ENCODE measurements at regions not wholly inside any gene's neighbourhood (a gene's known extent, or its start where the extent isn't known, plus 50 kb on each side); places are given as distances from the start of the nearest gene placed in this dataset.
A peak's percentile ranks its signal among the peaks of the same experiment; 100 is the strongest.

DNA sequence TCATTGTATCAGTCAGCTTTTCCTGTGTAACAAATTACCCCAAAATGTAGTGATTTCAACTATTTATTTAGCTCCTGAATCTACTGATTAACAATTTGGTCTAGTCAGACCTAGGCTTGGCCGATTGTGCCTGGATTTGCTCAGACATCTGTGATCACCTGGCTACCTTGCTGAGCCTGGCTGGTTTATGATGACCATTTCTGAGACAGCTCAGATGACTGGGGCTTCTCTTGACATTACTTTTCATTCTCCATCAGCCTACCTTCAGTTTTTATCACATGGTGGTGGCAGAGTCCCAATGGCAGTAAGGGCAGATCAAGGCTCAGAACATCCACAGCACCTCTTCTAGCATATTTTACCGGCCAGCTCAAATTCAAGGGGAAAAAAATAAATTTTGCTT, 286.3 kb downstream of the BTG1 start:
- intact Hi-C loops (cut with micrococcal nuclease) = no loop called here

DNA sequence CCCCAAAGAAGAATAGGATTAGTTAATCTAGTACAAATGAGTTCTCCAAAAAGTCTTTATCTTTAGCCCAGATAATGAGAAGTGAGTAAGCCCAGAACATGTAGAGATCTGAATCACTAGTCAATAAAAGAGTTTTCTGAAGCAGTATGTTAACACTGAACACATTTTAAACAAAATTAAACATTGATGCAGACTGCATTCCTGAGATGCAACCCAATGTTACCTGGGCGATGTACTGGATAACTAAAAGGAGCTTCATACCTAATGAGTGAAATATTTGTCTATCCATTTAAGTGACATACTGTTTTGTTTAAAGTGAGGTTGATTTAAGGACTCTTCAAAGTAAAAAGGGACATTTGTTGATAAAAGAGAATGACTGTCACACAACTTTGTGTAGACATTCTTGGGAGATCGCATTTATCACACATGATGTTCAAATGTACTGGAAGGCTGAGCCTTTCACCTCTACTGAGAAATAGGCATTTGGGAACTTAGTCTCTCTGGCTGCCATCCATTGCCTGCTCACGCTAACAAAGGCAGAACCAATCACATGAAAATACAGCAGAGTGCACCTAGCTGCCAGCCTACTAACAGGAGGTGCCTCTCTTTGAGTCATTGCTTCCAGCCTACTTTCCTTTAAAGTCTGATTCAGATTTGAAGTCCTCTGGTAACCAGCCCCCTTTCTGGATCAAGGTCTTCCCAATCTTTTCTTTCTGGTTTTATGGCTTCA, 287.7 kb downstream of the BTG1 start:
- no peaks in the 10 kb centered on the region for H3K36me3 ChIP-seq
- H3K27ac ChIP-seq (replicated peaks) = no peak overlapping the region
- no peak for DNase-seq
- H3K27me3 ChIP-seq (ENCODE audit: low read depth) = no peaks in the 10 kb centered on the region
- H3K4me1 ChIP-seq = no peaks in the 10 kb centered on the region
- H3K4me3 ChIP-seq = no peak overlapping the region
- intact Hi-C loops (cut with micrococcal nuclease) = no loop called here
- no peaks in the 10 kb centered on the region for H3K9me3 ChIP-seq (replicated peaks)
- TF ChIP-seq, protein P1, sequence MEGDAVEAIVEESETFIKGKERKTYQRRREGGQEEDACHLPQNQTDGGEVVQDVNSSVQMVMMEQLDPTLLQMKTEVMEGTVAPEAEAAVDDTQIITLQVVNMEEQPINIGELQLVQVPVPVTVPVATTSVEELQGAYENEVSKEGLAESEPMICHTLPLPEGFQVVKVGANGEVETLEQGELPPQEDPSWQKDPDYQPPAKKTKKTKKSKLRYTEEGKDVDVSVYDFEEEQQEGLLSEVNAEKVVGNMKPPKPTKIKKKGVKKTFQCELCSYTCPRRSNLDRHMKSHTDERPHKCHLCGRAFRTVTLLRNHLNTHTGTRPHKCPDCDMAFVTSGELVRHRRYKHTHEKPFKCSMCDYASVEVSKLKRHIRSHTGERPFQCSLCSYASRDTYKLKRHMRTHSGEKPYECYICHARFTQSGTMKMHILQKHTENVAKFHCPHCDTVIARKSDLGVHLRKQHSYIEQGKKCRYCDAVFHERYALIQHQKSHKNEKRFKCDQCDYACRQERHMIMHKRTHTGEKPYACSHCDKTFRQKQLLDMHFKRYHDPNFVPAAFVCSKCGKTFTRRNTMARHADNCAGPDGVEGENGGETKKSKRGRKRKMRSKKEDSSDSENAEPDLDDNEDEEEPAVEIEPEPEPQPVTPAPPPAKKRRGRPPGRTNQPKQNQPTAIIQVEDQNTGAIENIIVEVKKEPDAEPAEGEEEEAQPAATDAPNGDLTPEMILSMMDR (IDR thresholded peaks at IDR 0.05; ENCODE audit: borderline replicate concordance) = no peak

More for the DNA sequence above, 286.3 kb downstream of the BTG1 start:
- no peaks in the 10 kb centered on the region for H3K27me3 ChIP-seq (ENCODE audit: low read depth)
- H3K36me3 ChIP-seq = no peaks in the 10 kb centered on the region
- H3K4me3 ChIP-seq = no peak overlapping the region
- H3K4me1 ChIP-seq = no peaks in the 10 kb centered on the region
- no peaks in the 10 kb centered on the region for H3K9me3 ChIP-seq (replicated peaks)
- TF ChIP-seq, protein P1 (IDR thresholded peaks at IDR 0.05; ENCODE audit: borderline replicate concordance) = no peak
- no peak overlapping the region for H3K27ac ChIP-seq (replicated peaks)
- no peak for DNase-seq

DNA sequence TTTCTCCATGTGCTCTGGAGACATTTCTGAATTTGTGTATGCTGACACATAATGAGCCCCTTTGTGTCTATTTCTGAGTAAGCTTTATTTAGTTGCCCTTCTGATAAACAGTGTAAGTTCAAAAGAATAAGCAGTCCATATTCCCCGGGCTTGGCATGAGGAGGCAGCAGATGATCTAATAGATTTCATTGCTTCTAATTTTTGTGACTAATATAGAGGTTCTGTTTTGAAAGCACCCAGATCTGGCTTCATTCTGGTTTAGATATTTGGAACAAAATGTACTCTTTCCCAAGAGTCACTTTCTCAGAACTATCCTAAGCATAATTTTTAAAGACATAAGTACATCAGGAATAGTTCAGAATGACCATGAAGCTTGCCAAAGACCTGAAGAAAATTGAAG, 290.9 kb downstream of the BTG1 start:
- no peaks in the 10 kb centered on the region for H3K27me3 ChIP-seq (ENCODE audit: low read depth)
- TF ChIP-seq, protein P1 (IDR thresholded peaks at IDR 0.05; ENCODE audit: borderline replicate concordance) = no peak
- DNase-seq = no peak
- H3K36me3 ChIP-seq = no peaks in the 10 kb centered on the region
- H3K4me1 ChIP-seq = no peaks in the 10 kb centered on the region
- peak overlapping the region; percentile 66 for H3K27ac ChIP-seq (replicated peaks)
- intact Hi-C loops (cut with micrococcal nuclease) = no loop called here
- no peak overlapping the region for H3K4me3 ChIP-seq
- no peaks in the 10 kb centered on the region for H3K9me3 ChIP-seq (replicated peaks)

DNA sequence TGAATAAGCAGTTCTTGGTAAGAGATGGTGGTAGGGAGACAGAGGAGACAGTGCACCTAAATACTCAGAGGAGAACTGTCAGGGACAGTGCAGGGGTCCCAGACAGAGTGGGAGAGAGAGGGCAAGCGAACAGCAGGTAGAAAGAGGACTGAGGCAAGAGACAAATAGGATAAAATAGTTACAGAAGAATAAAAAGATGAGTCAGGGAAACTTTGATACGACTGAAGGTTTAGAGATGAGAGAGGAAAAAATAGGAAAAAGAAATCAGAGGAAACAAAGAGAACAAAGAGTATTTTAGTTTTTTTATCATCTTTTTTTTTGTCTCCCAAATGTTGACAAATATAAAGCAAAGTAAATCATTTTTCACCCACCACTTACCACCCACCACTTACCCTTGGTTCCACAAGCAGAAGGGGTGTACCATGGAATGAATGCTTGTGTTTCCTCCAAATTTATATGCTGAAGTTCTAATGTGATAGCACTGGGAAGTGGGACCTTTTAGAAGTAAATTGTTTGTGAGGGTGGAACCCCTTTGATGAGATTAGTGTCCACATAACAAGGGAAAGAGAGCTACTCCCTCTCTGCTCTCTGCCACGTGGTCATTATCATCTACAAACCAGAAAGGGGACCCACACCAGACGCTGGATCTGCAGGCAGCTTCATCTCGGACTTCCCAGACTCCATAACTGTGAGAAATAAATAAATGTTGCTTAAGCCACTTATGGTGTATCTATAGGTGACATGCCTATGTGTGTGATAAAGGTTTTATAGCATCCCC, 292.1 kb downstream of the BTG1 start:
- H3K36me3 ChIP-seq = no peaks in the 10 kb centered on the region
- H3K27ac ChIP-seq (replicated peaks) = peak overlapping the region; percentile 66
- H3K4me3 ChIP-seq = no peak overlapping the region
- no peak for DNase-seq
- no peaks in the 10 kb centered on the region for H3K9me3 ChIP-seq (replicated peaks)
- intact Hi-C loops (cut with micrococcal nuclease) = no loop called here
- TF ChIP-seq, protein P1 (IDR thresholded peaks at IDR 0.05; ENCODE audit: borderline replicate concordance) = no peak
- no peaks in the 10 kb centered on the region for H3K27me3 ChIP-seq (ENCODE audit: low read depth)
- H3K4me1 ChIP-seq = no peaks in the 10 kb centered on the region

DNA sequence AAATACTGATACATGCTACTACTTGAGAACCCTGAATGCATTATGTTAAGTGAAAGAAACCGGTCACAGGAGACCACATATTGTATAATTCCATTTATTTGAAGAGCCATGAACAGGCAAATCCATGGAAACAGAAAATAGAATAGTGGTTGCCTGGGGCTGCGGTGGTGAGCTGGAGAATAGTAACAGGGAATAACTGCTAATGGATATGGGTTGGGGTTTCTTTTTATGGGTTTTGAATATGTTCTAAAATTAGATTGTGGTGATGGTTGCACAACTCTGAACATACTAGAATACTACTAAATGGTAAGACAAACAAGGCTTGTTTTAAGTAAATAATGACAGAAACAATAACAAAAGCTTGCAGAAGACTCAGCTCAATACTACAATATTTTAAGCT, 293.0 kb downstream of the BTG1 start:
- Histone ChIP-seq H3K36me3 (no peaks in the 10 kb centered on the region), H3K27me3 (ENCODE audit: low read depth) (no peaks in the 10 kb centered on the region), H3K4me3 (no peak overlapping the region), H3K27ac (replicated peaks) (no peak overlapping the region), H3K9me3 (replicated peaks) (no peaks in the 10 kb centered on the region), H3K4me1 (no peaks in the 10 kb centered on the region)
- no peak for DNase-seq
- intact Hi-C loops (cut with micrococcal nuclease) = no loop called here
- TF ChIP-seq, protein P1 (IDR thresholded peaks at IDR 0.05; ENCODE audit: borderline replicate concordance) = no peak

Data from left ventricle myocardium inferior (tissue), 1 donor.